ENCODE measurements at regions not wholly inside any gene's neighbourhood (a gene's known extent, or its start where the extent isn't known, plus 50 kb on each side); places are given as distances from the start of the nearest gene placed in this dataset.

DNA sequence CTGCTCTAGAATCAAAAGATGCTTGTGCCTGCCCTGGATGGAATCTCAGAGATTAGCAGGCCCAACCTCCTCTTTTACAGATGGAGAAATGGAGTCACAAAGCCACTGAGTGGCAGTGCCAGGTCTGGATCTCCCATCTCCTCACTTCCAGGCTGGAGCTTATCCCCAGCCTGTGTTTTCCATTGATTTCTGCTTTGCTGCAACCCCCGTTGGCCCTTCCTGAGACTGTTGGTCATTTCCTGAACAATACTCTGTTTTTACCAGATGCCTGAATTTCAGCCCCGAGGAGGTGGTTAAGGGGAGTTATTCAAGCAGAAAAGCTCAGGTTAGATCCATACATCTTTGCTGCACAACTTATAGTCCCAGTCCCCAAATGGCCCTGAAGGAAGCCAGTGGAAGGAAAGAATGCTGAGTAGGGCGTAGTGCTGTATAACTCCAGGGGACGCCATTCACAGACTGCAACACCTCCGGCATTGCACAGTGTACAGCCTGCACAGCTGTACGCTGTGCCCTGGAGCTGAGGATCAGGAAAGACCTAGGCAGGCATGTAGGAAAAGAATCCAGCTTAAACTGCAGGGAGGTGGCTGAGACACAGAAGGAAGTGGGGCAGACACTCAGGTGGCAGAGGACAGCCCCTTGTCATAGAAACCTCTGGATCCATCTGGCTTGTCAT lies 77.5 kb downstream of the RPLP1 start:
- Histone ChIP-seq H3K27ac (ENCODE audit: low read length) (no peak overlapping the region), H3K9me3 (ENCODE audit: control insufficient read depth, insufficient read depth, low read depth, low read length) (no peaks in the 10 kb centered on the region), H3K27me3 (ENCODE audit: control insufficient read depth, insufficient read depth, low read length) (no peaks in the 10 kb centered on the region), H3K4me3 (ENCODE audit: low read depth in 2 of 2, low read length in 2 of 2) (no peak overlapping the region), H3K36me3 (ENCODE audit: control insufficient read depth, insufficient read depth, low read length) (no peaks in the 10 kb centered on the region), H3K4me1 (ENCODE audit: control insufficient read depth, insufficient read depth, low read length) (no peaks in the 10 kb centered on the region; the same call in 1 of the 2 replicates)
- in situ Hi-C loops (cut with HindIII; ENCODE audit: low pct_unique_long_range_greater_than_20kb, low sequenced_read_pairs) (no loop called here), intact Hi-C loops (cut with micrococcal nuclease; ENCODE audit: unreplicated experiment) (no loop called here)
- no TSS peak for BruUV-seq (replicated peaks)
- no peak for ATAC-seq
- no peak for TF ChIP-seq SIN3A (IDR thresholded peaks at IDR 0.05; ENCODE audit: borderline replicate concordance, insufficient read depth, low read depth, low read length)
- TF ChIP-seq POLR2AphosphoS5 (IDR thresholded peaks at IDR 0.05; ENCODE audit: low read depth, low read length) = no peak
- TF ChIP-seq TCF7L2 (IDR thresholded peaks at IDR 0.05; ENCODE audit: low read depth, low read length) = no peak
- TF ChIP-seq, protein P1, sequence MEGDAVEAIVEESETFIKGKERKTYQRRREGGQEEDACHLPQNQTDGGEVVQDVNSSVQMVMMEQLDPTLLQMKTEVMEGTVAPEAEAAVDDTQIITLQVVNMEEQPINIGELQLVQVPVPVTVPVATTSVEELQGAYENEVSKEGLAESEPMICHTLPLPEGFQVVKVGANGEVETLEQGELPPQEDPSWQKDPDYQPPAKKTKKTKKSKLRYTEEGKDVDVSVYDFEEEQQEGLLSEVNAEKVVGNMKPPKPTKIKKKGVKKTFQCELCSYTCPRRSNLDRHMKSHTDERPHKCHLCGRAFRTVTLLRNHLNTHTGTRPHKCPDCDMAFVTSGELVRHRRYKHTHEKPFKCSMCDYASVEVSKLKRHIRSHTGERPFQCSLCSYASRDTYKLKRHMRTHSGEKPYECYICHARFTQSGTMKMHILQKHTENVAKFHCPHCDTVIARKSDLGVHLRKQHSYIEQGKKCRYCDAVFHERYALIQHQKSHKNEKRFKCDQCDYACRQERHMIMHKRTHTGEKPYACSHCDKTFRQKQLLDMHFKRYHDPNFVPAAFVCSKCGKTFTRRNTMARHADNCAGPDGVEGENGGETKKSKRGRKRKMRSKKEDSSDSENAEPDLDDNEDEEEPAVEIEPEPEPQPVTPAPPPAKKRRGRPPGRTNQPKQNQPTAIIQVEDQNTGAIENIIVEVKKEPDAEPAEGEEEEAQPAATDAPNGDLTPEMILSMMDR (IDR thresholded peaks at IDR 0.05) = no peak
- TF ChIP-seq, protein P2, sequence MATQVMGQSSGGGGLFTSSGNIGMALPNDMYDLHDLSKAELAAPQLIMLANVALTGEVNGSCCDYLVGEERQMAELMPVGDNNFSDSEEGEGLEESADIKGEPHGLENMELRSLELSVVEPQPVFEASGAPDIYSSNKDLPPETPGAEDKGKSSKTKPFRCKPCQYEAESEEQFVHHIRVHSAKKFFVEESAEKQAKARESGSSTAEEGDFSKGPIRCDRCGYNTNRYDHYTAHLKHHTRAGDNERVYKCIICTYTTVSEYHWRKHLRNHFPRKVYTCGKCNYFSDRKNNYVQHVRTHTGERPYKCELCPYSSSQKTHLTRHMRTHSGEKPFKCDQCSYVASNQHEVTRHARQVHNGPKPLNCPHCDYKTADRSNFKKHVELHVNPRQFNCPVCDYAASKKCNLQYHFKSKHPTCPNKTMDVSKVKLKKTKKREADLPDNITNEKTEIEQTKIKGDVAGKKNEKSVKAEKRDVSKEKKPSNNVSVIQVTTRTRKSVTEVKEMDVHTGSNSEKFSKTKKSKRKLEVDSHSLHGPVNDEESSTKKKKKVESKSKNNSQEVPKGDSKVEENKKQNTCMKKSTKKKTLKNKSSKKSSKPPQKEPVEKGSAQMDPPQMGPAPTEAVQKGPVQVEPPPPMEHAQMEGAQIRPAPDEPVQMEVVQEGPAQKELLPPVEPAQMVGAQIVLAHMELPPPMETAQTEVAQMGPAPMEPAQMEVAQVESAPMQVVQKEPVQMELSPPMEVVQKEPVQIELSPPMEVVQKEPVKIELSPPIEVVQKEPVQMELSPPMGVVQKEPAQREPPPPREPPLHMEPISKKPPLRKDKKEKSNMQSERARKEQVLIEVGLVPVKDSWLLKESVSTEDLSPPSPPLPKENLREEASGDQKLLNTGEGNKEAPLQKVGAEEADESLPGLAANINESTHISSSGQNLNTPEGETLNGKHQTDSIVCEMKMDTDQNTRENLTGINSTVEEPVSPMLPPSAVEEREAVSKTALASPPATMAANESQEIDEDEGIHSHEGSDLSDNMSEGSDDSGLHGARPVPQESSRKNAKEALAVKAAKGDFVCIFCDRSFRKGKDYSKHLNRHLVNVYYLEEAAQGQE (IDR thresholded peaks at IDR 0.05; ENCODE audit: insufficient read depth in 1 of 2, low read depth in 2 of 2, low read length in 1 of 2) = no peak
- CTCF ChIA-PET = no interaction called here
- DNase-seq (ENCODE audit: low read depth, low spot score) = no peak
- POLR2A ChIA-PET = no interaction called here

DNA sequence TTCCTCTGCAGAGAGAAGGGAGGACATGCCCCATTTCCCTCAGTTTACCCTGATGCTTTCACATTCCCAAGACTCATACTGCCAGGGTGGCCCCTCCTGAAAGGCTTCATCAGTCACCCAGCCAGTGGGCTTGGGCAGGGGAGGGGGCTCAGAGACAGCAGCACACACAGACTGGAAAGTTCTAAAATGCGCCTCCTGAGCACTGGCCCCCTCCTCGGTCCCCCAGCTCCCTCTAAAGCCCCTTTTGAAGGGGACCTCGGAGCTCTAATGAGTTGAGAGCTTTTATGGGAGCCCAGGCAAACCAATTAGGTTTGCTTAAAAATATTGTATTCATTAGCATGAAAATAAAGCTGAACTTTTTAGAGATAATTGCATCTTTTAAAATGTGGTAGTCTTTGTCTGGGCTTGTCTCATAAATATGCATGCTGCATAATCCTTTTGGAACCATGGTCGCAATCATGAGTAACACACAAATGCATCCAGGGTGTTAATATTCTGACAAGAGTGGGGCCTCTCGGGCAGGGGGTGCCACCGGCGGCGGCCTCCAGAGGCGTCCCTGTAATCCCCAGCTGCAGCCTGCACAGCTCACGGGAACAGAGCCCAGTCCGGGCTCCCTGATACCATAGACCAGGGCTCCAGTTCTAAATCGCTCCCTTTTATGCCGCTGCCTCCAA lies 78.5 kb downstream of the RPLP1 start:
- Histone ChIP-seq H3K4me3 (ENCODE audit: low read depth in 2 of 2, low read length in 2 of 2) (no peak overlapping the region), H3K9me3 (ENCODE audit: control insufficient read depth, insufficient read depth, low read depth, low read length) (no peaks in the 10 kb centered on the region), H3K27me3 (ENCODE audit: control insufficient read depth, insufficient read depth, low read length) (no peaks in the 10 kb centered on the region), H3K36me3 (ENCODE audit: control insufficient read depth, insufficient read depth, low read length) (no peaks in the 10 kb centered on the region), H3K27ac (ENCODE audit: low read length) (no peak overlapping the region), H3K4me1 (ENCODE audit: control insufficient read depth, insufficient read depth, low read length) (no peaks in the 10 kb centered on the region; the same call in 1 of the 2 replicates)
- ChIA-PET POLR2A (no interaction called here), CTCF (no interaction called here)
- DNase-seq (ENCODE audit: low read depth, low spot score) (no peak), ATAC-seq (no peak)
- intact Hi-C loops (cut with micrococcal nuclease; ENCODE audit: unreplicated experiment) = no loop called here
- BruUV-seq (replicated peaks) = no TSS peak
- in situ Hi-C loops (cut with HindIII; ENCODE audit: low pct_unique_long_range_greater_than_20kb, low sequenced_read_pairs) = no loop called here
- no peak for TF ChIP-seq SIN3A (IDR thresholded peaks at IDR 0.05; ENCODE audit: borderline replicate concordance, insufficient read depth, low read depth, low read length)
- no peak for TF ChIP-seq POLR2AphosphoS5 (IDR thresholded peaks at IDR 0.05; ENCODE audit: low read depth, low read length)
- TF ChIP-seq, protein P1 (IDR thresholded peaks at IDR 0.05) = no peak
- TF ChIP-seq TCF7L2 (IDR thresholded peaks at IDR 0.05; ENCODE audit: low read depth, low read length) = no peak
